Mucosa of rectum (tissue), 2 donors: ENCODE measurements at regions not wholly inside any gene's neighbourhood (a gene's known extent, or its start where the extent isn't known, plus 50 kb on each side); places are given as distances from the start of the nearest gene placed in this dataset.
"Not testable (repeated sequence)": the region's sequence is repeated elsewhere in the genome, so short reads cannot be mapped to it uniquely, and the experiment has no call there.

Experiments
- H3K27ac ChIP-seq, 2 donors: one replicate each; pipeline ENCODE4 v1.7.0; 2013; ENCODE audit warnings: inconsistent platforms in 2 of 2, low read depth in 2 of 2, low read length in 2 of 2
- H3K27me3 ChIP-seq, 2 donors: one replicate each; pipeline ENCODE4 v1.7.0; 2013; ENCODE audit warnings: low read length in 2 of 2; ENCODE audit not compliant: control insufficient read depth in 2 of 2, insufficient read depth in 2 of 2
- H3K36me3 ChIP-seq, 2 donors: one replicate each; pipeline ENCODE4 v1.7.0; 2013; ENCODE audit warnings: low read length in 2 of 2; ENCODE audit not compliant: control insufficient read depth in 2 of 2, insufficient read depth in 2 of 2
- H3K4me1 ChIP-seq, 2 donors: one replicate each; pipeline ENCODE4 v1.7.0; 2013; ENCODE audit warnings: low read length in 2 of 2, mild to moderate bottlenecking in 1 of 2; ENCODE audit not compliant: control insufficient read depth in 2 of 2, insufficient read depth in 2 of 2
- H3K4me3 ChIP-seq, 2 donors: one replicate each; pipeline ENCODE4 v1.7.0; 2013; ENCODE audit warnings: low read length in 2 of 2
- H3K9ac ChIP-seq, 2 donors: one replicate each; pipeline ENCODE4 v1.7.0; 2013; ENCODE audit warnings: low read length in 2 of 2, low read depth in 1 of 2, mild to moderate bottlenecking in 1 of 2
- H3K9me3 ChIP-seq, 2 donors: one replicate each; pipeline ENCODE4 v1.7.0; 2013; ENCODE audit warnings: low read length in 2 of 2; ENCODE audit not compliant: control insufficient read depth in 2 of 2
- donor health status: healthy.
- donor health status: Normal muscosa, but diverticular disease.

- no peak overlapping the region for H3K9ac ChIP-seq
- H3K4me1 ChIP-seq: peaks cover 5 to 14% of the 10 kb centered on the region in 2 donors
- no peaks in the 10 kb centered on the region for H3K36me3 ChIP-seq
- no peak overlapping the region for H3K4me3 ChIP-seq
- no peaks in the 10 kb centered on the region for H3K27me3 ChIP-seq
- no peaks in the 10 kb centered on the region for H3K9me3 ChIP-seq
- no peak overlapping the region for H3K27ac ChIP-seq
These were observed 315.4 kb downstream of the ALDH8A1 start for GRCh38 chr6:134634466-134634865.

- not testable (repeated sequence) for H3K9me3 ChIP-seq, H3K27ac ChIP-seq, H3K27me3 ChIP-seq, H3K9ac ChIP-seq, H3K36me3 ChIP-seq, H3K4me3 ChIP-seq
- H3K4me1 ChIP-seq: peaks cover 5 to 14% of the 10 kb centered on the region in 2 donors
These were observed 315.3 kb upstream of the SGK1 start for GRCh38 chr6:134632982-134633940.

GRCh38 chr6:134632024-134632423 lies 314.1 kb upstream of the SGK1 start:
- Histone ChIP-seq H3K27me3 (no peaks in the 10 kb centered on the region), H3K9me3 (no peaks in the 10 kb centered on the region), H3K4me3 (no peak overlapping the region), H3K27ac (peak overlapping the region in 1 of 2 donors; percentile 14), H3K36me3 (no peaks in the 10 kb centered on the region), H3K4me1 (peaks cover 3 to 14% of the 10 kb centered on the region in 2 donors), H3K9ac (no peak overlapping the region)

GRCh38 chr6:134631398-134631924 lies 313.5 kb upstream of the SGK1 start:
- no peaks in the 10 kb centered on the region for H3K36me3 ChIP-seq
- no peak overlapping the region for H3K4me3 ChIP-seq
- no peaks in the 10 kb centered on the region for H3K9me3 ChIP-seq
- H3K4me1 ChIP-seq: peaks cover 3 to 14% of the 10 kb centered on the region in 2 donors
- H3K27ac ChIP-seq: peak overlapping the region; percentile 77 to 89
- H3K9ac ChIP-seq: peak overlapping the region in 1 of 2 donors; percentile 61
- H3K27me3 ChIP-seq: no peaks in the 10 kb centered on the region

GRCh38 chr6:134630508-134631121 lies 312.7 kb upstream of the SGK1 start:
- H3K27ac ChIP-seq: peak overlapping the region; percentile 77 to 89
- peak overlapping the region; percentile 42 to 51 for H3K4me3 ChIP-seq
- no peaks in the 10 kb centered on the region for H3K9me3 ChIP-seq
- H3K27me3 ChIP-seq: no peaks in the 10 kb centered on the region
- H3K4me1 ChIP-seq: peaks cover 3 to 14% of the 10 kb centered on the region in 2 donors
- peak overlapping the region in 1 of 2 donors; percentile 61 for H3K9ac ChIP-seq
- H3K36me3 ChIP-seq: no peaks in the 10 kb centered on the region

- Histone ChIP-seq H3K4me3 (no peak overlapping the region), H3K27me3 (no peaks in the 10 kb centered on the region), H3K4me1 (peaks cover 3 to 14% of the 10 kb centered on the region in 2 donors), H3K9ac (no peak overlapping the region), H3K9me3 (no peaks in the 10 kb centered on the region), H3K27ac (no peak overlapping the region), H3K36me3 (no peaks in the 10 kb centered on the region)
These were observed 310.2 kb upstream of the SGK1 start for GRCh38 chr6:134628154-134628553.

GRCh38 chr6:134627707-134628106 lies 309.8 kb upstream of the SGK1 start:
- Histone ChIP-seq H3K36me3 (no peaks in the 10 kb centered on the region), H3K4me3 (no peak overlapping the region), H3K4me1 (peaks cover 3 to 14% of the 10 kb centered on the region in 2 donors), H3K27me3 (no peaks in the 10 kb centered on the region), H3K27ac (no peak overlapping the region), H3K9ac (no peak overlapping the region), H3K9me3 (no peaks in the 10 kb centered on the region)

- H3K27ac ChIP-seq: no peak overlapping the region
- no peaks in the 10 kb centered on the region for H3K27me3 ChIP-seq
- no peaks in the 10 kb centered on the region for H3K36me3 ChIP-seq
- H3K9ac ChIP-seq: no peak overlapping the region
- no peak overlapping the region for H3K4me3 ChIP-seq
- H3K4me1 ChIP-seq: peaks cover 3 to 14% of the 10 kb centered on the region in 2 donors
- no peaks in the 10 kb centered on the region for H3K9me3 ChIP-seq
These were observed 308.7 kb upstream of the SGK1 start for GRCh38 chr6:134626589-134626988.

- Histone ChIP-seq H3K27me3 (no peaks in the 10 kb centered on the region), H3K9me3 (no peaks in the 10 kb centered on the region), H3K36me3 (no peaks in the 10 kb centered on the region), H3K4me1 (peaks cover 3 to 13% of the 10 kb centered on the region in 2 donors), H3K27ac (no peak overlapping the region), H3K9ac (no peak overlapping the region), H3K4me3 (no peak overlapping the region)
These were observed 308.2 kb upstream of the SGK1 start for GRCh38 chr6:134626086-134626485.

GRCh38 chr6:134624781-134625180 lies 306.9 kb upstream of the SGK1 start:
- Histone ChIP-seq H3K27me3 (no peaks in the 10 kb centered on the region), H3K36me3 (no peaks in the 10 kb centered on the region), H3K4me1 (peaks cover 0 to 6% of the 10 kb centered on the region in 2 donors), H3K4me3 (no peak overlapping the region), H3K9ac (no peak overlapping the region), H3K9me3 (no peaks in the 10 kb centered on the region), H3K27ac (no peak overlapping the region)
